Pulmonary artery endothelial cell (primary cell): ENCODE measurements at regions not wholly inside any gene's neighbourhood (a gene's known extent, or its start where the extent isn't known, plus 50 kb on each side); places are given as distances from the start of the nearest gene placed in this dataset.

Experiments
- DNase-seq: peaks from one replicate; pipeline ENCODE4 v3.0.0-alpha.2; 2011; ENCODE audit warnings: low read depth, low spot score

DNA sequence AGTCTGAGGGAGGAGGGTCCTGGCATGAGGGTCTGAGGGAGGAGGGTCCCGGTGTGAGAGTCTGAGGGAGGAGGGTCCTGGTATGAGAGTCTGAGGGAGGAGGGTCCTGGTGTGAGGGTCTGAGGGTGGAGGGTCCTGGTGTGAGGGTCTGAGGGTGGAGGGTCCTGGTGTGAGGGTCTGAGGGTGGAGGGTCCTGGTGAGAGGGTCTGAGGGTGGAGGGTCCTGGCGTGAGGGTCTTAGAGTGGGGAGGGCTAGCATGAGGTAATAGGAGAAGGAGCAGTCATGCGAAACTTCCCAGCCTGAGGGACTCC, 194.8 kb downstream of the TEX29 start:
- no peak for DNase-seq

DNA sequence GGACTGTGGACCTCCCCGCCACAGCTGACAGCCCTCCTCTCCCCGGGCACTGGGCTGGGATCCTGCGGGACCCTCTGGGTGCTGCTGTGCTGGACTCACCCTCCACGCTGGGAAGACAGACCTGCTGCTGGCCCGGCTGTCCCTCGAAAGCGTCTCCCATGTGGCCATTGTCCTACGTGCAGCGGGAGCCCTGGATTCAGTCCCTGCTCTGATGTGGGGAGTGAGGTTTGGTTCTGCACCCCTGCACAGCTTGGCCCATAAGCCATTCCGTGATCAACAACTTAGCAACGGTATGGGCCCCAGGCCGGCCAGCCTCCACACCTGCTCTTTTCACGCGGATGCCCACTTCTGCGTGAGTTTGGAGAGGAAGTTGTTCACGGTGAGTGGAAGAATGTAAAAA, 195.2 kb downstream of the TEX29 start:
- DNase-seq: no peak

DNA sequence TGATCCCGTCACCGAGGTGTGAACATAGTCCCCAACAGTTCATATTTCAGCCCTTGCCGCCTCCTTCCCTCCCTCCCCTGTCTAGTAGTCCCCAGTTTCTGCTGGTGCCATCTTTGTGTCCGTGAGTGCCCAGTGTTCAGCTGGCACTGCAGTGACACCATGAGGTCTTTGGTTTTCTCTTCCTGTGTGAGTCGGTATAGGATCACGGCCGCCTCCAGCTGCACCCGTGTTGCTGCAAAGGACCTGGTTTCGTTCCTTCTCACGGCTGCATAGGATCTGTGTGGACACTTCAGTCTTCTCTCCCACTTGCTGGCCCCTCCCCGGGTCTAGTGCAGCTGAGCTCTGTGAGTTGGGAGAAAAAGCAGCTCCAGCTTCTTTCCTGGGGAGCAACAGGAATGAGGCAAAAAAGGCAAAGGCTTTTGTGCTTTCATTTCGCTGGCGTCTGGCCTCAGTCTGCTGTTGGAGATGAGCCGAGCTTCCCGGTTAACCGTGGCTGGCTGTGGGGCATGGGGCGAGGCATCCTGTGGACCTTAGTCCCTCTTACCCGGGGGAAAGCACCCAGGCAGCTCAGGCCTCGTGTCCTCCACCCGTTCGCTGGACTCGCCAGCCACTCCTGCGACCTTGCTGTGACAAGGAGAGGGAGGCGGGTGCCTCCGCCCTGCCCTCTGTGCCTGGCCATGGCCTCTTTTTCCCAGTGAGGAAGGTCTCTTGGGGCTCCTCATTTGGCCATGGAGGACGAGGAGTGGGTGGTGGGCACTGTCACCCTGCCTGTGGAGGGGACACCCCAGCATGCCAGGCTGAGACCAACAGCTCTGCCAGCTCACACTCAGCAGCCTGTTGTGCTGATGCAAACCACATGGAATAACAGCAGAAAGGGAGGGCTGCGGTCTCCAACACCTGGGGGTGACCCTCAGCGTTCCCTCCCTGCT, 196.5 kb downstream of the TEX29 start:
- no peak for DNase-seq

DNA sequence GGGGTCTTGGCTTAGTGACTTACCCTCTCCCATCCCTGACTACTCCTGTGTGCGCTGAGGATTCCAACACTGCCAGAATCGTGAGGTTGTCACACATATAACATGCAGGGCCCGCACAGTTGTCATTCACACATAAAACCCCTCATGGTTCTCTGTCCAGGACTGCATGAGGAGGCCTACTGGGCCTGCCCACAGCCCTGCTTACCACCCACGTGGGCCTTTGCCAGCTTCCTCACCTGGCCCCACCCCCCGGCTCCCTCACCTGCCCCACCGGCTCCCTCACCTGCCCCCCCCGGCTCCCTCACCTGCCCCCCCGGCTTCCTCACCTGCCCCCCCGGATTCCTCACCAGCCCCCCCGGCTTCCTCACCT, 197.2 kb downstream of the TEX29 start:
- no peak for DNase-seq

DNA sequence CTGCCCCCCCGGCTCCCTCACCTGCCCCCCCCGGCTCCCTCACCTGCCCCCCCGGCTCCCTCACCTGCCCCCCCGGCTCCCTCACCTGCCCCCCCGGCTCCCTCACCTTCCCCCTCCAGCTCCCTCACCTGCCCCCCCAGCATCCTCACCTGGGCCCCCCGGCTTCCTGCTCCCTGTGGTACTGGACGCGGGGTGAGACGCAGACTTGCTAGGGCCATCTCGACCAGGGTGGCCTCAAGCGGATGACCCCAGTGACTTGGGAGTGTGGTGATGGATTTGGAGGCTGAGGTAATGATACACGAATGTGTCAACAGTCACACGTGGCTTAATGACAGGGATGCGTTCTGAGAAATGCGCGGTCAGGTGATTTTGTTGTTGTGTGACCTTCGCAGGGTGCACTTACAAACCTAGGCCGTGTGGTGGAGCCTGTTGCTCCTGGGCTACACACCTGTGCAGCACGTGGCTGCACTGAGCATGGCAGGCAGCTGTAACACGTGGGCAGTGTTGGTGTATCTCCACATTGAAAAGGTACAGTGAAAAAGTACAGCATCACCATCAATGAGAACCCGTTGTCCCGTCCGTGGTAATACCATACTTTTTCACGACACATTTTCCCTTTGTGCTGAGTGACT, 197.8 kb downstream of the TEX29 start:
- no peak for DNase-seq

DNA sequence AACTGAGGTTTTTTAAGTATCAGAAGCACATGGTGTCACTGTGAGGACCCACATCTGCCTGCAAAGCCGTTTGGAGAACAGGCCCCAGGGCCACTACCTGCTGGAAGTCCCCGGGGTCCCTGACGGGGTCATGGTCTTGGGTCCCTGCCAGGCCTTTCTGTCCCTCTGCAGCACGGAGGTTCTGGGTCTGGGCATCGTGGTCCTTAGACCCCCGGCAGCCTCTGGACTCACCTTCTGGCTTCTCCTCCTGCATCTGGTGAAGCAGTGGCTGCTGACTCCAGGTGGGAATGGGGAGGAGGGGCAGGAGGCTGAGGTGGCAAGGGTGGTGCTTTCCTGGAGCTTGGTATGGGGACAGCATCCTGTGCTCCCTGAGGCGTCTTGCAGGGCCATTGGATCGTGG, 198.6 kb downstream of the TEX29 start:
- DNase-seq: no peak

DNA sequence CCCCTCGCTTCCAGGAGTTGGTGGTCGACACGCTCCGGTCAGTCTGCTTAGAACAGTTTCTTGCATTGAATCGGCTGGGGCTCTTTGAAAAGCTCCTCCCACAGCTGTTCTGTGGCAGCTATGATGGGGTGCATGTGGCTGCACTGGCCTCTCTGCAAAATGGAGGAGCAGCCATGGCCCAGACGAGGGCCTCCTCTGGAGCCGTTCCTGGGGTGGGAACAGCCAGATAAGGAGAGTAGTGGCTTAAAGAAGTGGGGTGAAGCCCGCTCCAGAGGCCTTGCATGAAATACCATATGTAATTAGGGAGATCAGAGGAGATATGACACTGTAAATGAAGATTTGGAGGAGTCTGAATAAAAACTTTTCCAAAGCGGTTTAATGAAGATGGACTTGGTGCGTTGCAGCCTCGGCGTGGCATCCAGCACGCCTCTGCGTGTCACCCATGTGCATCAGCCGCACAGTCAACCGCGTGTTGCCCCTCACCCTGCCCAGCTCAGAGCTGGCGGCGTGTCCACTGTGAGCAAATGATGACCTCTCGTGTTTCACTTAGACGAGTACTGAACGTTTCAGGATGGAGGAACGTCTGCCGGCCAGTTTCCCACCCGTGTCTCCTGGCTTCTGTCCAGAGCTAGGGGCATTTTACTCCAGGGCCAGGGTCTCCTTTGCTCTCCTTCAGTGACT, 199.2 kb downstream of the TEX29 start:
- no peak for DNase-seq

DNA sequence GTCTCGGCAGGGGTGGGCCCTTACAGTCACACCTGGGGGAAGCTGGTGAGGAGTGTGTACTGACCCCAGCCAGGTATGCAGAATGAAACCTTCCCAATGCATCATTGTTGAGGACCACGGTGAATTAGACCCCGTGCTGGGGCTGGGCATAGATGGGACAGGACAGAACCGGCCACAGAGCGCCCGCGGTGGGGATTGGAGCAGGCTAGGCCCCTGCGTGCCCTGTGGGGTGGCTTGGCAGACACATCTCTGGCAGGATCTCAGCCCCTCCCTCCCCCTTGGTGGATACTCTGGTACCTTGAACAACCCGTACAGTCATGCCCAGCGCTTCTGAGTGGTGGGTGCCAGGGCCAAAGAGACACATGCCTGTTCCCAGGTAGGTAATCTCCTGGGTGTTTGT, 200.6 kb downstream of the TEX29 start:
- no peak for DNase-seq

DNA sequence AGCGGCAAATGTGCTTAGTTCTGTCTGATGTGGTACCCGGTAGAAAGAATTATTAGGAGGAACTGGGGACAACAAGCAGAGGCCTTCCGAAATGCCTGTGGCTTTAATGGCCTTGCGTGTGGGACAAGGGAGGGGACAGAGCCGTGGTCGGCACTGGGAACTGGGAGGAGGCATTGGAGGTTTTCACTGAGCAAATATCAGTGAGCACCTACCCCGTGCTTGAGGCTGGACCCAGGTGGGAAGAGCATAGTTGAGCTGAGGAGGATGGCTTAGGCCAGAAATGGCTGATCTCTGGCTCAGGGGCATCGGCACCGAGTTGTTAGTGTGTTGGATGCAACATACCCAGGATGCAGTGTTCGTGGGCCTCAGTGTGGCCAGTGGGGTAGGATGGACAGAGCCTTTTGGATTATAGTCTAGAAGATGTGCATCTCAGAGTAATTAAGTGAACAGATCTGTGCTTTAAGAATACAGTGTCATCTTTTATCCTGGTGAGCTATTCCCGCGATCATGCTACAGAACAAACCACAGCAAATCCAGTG, 201.3 kb downstream of the TEX29 start:
- no peak for DNase-seq

DNA sequence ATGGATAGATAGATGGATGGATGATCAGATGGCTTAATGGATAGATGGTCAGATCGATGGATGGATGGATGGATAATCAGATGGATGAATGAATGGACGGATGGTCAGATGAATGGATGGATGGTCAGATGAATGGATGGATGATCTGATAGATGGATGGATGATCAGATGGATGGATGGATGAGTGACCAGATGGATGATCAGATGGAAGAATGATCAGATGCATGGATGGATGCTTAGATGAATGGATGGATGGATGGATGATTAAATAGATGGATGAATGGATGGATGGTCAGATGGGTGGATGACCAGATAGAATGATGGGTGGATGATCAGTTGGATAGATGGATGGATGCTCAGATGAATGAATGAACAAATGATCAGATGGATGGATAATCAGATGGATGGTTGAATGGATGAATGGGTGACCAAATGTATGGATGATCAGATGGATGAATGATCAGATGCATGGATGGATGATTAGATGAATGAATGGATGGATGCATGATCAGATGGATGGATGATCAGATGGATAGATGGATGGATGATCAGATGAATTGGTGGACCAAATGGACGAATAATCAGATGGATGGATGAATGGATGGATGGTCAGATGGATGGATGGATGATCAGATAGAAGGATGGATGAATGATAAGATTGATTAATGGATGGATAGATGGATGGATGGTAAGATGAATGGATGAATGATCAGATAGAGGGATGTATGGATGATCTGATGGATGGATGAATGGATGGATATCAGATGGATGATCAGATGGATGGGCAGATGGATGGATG, 205.1 kb downstream of the TEX29 start:
- DNase-seq: no peak

DNA sequence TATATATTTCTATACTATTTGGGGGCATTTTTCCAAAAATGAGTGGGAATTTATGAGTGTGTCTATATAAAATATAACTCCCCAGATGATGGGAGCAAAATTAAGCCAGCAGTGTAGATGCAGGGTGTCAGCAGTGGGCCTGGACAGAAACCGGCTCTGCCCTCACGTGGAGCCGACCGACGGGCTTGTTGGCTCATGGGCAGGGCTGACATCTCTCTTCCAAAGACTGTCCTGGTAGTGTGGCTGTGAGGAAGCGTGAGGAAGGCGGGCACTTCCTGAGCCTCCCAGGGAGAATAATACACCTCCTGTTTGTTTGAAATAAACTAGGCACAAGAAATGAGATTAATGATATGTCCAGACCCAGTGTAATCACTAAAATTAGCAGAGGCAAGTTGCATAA, 206.5 kb downstream of the TEX29 start:
- no peak for DNase-seq

DNA sequence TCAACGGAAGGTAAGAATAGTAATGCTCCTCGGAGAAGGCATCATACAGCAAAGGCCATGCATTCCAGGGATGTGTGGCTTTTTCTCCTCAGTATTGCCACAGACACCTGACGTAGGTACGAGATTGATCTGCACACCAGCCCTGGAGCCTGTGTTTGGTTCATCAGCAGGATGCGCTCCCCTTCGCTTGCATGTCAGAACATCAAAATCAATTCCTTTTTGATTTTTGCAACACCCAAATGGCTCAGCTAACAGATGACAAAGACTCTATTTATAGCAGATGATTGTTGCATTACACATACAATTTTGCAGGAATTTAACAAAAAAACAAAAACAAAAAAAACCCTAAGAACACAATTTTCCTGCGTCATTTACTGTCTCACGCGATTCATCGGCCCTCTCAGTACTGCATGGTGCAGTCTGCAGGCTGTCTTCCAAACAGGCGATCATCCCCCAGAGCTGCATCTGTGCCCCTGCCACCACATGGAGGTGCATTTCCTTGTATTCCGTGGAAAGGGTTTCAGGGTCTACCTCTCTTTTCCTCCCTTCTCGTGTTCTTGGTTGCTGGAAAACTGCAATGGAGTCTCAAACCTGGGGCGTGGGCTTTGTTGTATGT, 207.3 kb downstream of the TEX29 start:
- no peak for DNase-seq

DNA sequence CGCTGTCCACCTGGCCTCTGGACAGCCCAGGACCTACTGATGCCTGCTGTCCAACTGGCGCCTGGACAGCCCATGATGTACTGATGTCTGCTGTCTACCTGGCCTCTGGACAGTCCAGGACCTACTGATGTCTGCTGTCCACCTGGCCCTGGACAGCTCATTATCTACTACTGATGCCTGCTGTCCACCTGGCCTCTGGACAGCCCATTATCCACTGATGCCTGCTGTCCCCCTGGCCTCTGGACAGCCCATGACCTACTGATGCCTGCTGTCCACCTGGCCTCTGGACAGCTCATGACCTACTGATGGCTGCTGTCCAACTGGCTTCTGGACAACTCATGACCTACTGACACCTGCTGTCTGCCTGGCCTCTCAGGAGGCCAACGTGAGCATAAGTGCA, 208.1 kb downstream of the TEX29 start:
- no peak for DNase-seq

DNA sequence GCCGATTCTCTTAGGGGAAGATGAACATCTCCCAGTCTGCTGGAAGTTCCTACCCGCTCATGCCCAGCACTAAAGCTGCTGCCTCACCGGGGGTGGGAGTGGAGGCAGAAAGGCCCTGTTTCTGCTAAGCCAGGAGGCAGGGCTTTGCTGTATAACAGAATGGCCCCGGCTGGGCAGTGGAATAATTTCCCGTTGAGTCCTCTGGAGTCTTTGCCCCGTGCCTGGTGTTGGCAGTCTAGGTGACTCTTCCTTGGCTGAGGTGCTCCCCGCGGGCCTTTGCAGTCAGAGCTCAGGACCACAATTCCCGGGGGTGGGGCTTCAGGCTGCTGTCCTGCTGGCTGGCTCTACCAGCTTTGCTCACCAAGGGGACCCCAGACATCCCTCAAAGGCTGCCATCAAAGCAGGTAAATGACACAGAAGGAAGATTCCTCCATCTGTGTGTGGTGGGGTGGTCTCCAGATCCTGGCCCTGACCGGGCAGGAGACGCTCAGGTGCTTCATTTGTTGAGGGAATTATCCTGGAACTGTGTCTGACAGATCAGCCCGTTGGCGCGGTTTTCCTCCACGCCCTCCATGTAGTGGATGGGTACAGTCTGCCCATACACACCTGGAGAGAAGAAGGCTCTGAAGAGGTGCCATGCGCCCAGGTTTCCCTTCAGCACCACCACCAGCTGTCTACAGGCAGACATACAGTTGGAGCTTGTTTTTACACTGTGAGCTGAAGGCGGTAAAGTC, 209.9 kb downstream of the TEX29 start:
- no peak for DNase-seq

DNA sequence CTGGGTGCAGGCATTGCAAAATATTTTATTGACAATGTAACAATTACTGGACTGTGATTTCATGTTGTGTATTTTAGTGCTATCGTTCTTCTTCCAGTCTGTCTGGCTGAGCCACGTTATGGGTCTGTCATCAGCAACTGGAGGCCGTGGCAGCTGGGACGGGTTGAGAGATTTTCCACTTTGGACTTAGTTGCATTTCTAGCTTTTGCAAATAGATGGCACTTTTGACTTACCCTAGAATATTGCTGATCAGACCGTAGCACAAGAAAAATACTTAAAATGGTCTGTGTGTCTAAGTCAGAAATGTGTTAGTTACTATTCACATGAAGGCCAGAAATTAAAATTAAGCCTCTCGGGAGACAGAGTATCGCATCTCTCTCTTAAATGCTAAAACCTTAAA, 211.1 kb downstream of the TEX29 start:
- no peak for DNase-seq

DNA sequence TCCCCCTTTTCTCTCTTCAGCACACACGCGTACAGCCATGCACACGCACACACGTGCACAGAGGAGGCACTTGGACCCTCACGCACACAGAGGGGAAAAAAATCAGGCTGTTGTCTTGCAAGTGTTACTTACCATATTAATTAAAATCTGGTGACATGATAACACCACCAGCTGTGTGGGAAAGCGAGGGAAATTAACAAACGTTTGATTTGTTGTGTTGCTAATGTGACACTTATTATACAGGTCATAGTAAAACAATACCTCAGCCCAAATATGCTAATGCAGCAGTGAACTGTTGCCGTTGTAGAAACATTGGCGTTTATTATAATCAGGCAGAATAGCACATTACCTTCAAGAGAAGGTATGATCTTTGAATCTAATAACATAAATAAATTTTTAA, 211.7 kb downstream of the TEX29 start:
- no peak for DNase-seq

DNA sequence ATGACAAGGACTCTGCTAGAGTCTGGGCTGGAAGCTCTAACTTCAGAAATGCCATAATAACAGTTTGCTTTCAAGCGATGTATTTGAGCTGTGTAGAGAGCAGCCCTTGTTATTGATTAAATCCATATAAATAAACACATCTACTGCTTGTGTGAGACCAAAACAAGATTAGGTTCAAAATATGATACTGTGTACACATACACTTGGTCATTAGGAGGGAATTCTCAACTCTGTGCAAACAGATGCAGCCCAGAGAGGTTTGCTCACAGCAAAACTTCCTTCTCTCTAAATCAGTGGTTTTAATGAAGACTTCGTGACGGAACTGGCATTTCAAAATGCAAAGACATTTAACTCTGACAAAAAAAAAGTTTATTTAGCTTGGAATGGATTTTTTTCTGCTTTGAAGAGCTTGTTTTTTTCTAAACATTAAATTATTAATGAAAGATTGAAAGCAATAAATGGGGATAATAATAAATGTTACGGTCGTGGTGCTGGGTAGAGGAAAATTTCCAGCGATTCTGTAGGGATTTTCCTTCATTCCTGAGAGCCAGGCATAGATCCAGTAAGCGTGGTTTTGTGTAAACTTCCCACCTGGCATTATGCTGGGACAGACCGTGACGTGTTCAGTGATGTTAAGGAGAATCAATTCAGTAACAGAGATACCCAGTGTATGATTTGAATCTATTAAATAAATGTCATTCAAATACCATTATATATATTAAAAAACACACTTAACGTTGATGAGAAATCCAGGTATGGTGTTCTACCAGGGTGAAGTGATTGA, 213.7 kb downstream of the TEX29 start:
- DNase-seq: no peak

DNA sequence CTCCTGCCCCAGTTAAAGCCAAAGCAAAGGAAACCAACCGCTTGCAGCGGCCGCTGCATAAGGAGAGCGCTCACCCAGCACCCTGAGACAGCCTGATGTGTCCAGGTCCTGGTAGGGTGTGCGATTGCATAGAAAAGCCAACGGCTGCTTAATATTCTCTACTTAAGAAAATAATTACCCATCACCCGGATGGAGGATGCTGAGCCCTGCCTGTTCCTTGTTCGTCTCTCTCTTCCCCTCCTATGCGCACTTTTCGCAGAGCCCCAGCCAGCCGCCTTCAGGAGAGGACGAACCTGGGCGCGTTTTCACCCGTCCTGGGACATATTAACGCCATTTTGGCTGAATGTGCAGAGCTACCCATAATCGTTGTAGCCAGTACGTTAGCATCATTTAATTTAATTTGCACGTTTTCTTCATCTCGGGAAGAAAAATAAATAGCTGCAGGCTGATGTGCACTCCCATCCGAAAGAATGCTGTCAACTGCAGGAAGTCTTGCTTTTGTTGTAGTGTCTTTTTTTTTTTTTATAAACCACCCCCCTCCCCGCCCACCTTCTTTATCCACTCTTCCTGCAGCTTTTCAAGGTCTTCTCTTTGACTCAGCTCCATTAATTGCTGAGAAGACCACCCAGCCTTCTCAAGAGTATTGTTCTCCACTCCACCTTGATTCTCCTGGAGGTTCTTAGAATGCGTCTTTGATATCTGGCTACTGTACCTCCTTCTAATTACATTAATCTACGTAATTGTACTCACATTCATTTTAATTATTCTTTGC, 214.5 kb downstream of the TEX29 start:
- DNase-seq: no peak

DNA sequence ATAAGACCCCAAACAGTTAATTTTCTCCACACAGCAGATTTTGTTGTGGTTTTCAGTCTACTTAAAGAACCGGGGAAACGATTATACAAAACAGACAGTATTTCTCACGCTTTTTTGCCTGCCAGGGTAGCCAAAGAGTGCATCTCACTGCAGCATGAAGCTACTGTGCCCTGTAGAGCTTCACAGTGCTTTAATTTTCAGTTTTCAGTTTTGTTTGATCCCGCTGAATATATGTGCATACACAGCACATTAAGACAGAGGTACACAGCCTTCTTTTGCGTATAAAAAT, 215.0 kb downstream of the TEX29 start:
- no peak for DNase-seq
